PC-9 (cell line): ENCODE measurements at regions not wholly inside any gene's neighbourhood (a gene's known extent, or its start where the extent isn't known, plus 50 kb on each side); places are given as distances from the start of the nearest gene placed in this dataset.
"Not testable (repeated sequence)": the region's sequence is repeated elsewhere in the genome, so short reads cannot be mapped to it uniquely, and the experiment has no call there.

Experiments used
- BruUV-seq: library from RNA; stranded (reverse); fragments of 400-500 nt; replicated peaks from 2 replicates; lab custom pipeline; 2021; lab: Mats Ljungman, UMichigan
- CTCF ChIA-PET: fragments of 300-600 bp; sonication (Branson Sonifier 250); formaldehyde crosslinking; loops from one replicate; lab custom pipeline; 2022; ENCODE audit warnings: antibody characterized with exemption; lab: Charles Lee
- POLR2A ChIA-PET: fragments of 300-600 bp; sonication (Branson Sonifier 250); formaldehyde crosslinking; loops from one replicate; lab custom pipeline; 2022; ENCODE audit warnings: antibody characterized with exemption; ENCODE audit not compliant: unreplicated experiment; lab: Charles Lee
- DNase-seq, 2 experiments: peaks; one replicate each; pipeline versions ENCODE4 v3.0.0 to v3.0.0-alpha.2; 2015 to 2022; ENCODE audit warnings: mixed read lengths in 1 of 2
- H2AFZ ChIP-seq: fragments of 200-600 bp; sonication (generic); 2 replicates; pipeline ENCODE4 v1.8.1; 2017; ENCODE audit warnings: antibody characterized with exemption
- H3F3A ChIP-seq: fragments of 200-600 bp; sonication (generic); 2 replicates; pipeline ENCODE4 v1.8.1; 2017; ENCODE audit warnings: antibody characterized with exemption, mild to moderate bottlenecking, low read depth; ENCODE audit not compliant: insufficient read depth
- H3K27ac ChIP-seq: fragments of 200-600 bp; sonication (generic); 2 replicates; pipeline ENCODE4 v1.6.1; 2016; ENCODE audit warnings: mixed run types
- H3K27me3 ChIP-seq: fragments of 200-600 bp; sonication (generic); 2 replicates; pipeline ENCODE4 v1.6.1; 2016; ENCODE audit warnings: low read depth, mixed run types; ENCODE audit not compliant: insufficient read depth
- H3K36me3 ChIP-seq: fragments of 200-600 bp; sonication (generic); 2 replicates; pipeline ENCODE4 v1.6.1; 2016; ENCODE audit warnings: low read depth, mixed run types
- H3K4me1 ChIP-seq: fragments of 200-600 bp; sonication (generic); replicated peaks from 2 replicates; pipeline ENCODE4 v1.6.1; 2016; ENCODE audit warnings: mixed run types; ENCODE audit not compliant: insufficient read depth
- H3K4me2 ChIP-seq: fragments of 200-600 bp; sonication (generic); 2 replicates; pipeline ENCODE4 v1.6.1; 2017; ENCODE audit warnings: mixed run types
- H3K4me3 ChIP-seq: fragments of 200-600 bp; sonication (generic); 2 replicates; pipeline ENCODE4 v1.6.1; 2016; ENCODE audit warnings: mixed run types
- H3K79me2 ChIP-seq: fragments of 200-600 bp; sonication (generic); 2 replicates; pipeline ENCODE4 v1.6.1; 2017; ENCODE audit warnings: low read depth, mixed run types
- H3K9me2 ChIP-seq: fragments of 200-600 bp; sonication (generic); 2 replicates; pipeline ENCODE4 v1.8.1; 2017; ENCODE audit warnings: mild to moderate bottlenecking; ENCODE audit not compliant: insufficient read depth
- H3K9me3 ChIP-seq: fragments of 200-600 bp; sonication (generic); 2 replicates; pipeline ENCODE4 v1.8.1; 2016; ENCODE audit warnings: low read depth; ENCODE audit not compliant: insufficient read depth
- H4K20me1 ChIP-seq: fragments of 200-600 bp; sonication (generic); 2 replicates; pipeline ENCODE4 v1.8.1; 2017; ENCODE audit not compliant: insufficient read depth
- CTCF ChIP-seq: fragments of 200-600 bp; sonication (generic); conservative IDR thresholded peaks from 2 replicates; pipeline ENCODE4 v1.6.1; 2017; ENCODE audit warnings: mixed run types, antibody characterized with exemption, mild to moderate bottlenecking, moderate library complexity
- EZH2 ChIP-seq: fragments of 200-600 bp; sonication (generic); IDR thresholded peaks from 2 replicates; pipeline ENCODE4 v1.8.0; 2017; ENCODE audit warnings: antibody characterized with exemption, low read depth
- intact Hi-C: fragments of 100-400 bp; cut with micrococcal nuclease; formaldehyde crosslinking; loops from one replicate; pipeline ENCODE4 v1.10.0; 2022; ENCODE audit not compliant: unreplicated experiment

GRCh38 chr13:97768134-97768533, 185.3 kb upstream of the IPO5 start:
- TF ChIP-seq EZH2 (no peak), CTCF (no peak)
- Histone ChIP-seq H3K4me1 (no peaks in the 10 kb centered on the region), H3K36me3 (no peaks in the 10 kb centered on the region), H3K4me3 (no peak overlapping the region), H3K4me2 (no peak overlapping the region), H3K27me3 (peaks cover 14% of the 10 kb centered on the region; the same call in 1 of the 2 replicates), H4K20me1 (no peaks in the 10 kb centered on the region), H2AFZ (no peak overlapping the region), H3K79me2 (no peaks in the 10 kb centered on the region), H3K9me3 (no peaks in the 10 kb centered on the region), H3K9me2 (no peaks in the 10 kb centered on the region), H3F3A (no peaks in the 10 kb centered on the region), H3K27ac (no peak overlapping the region)
- intact Hi-C loops: no loop called here
- no TSS peak for BruUV-seq
- CTCF ChIA-PET: no interaction called here
- POLR2A ChIA-PET: no interaction called here
- no peak for DNase-seq

GRCh38 chr13:97770231-97770630, 183.2 kb upstream of the IPO5 start:
- H3K4me2 ChIP-seq, H3F3A ChIP-seq, H3K36me3 ChIP-seq, H3K27ac ChIP-seq, BruUV-seq, H2AFZ ChIP-seq, POLR2A ChIA-PET, H3K4me1 ChIP-seq, H3K4me3 ChIP-seq, H3K9me2 ChIP-seq, CTCF ChIA-PET, H3K9me3 ChIP-seq, intact Hi-C loops, H4K20me1 ChIP-seq, H3K79me2 ChIP-seq, DNase-seq: not testable (repeated sequence)
- peaks cover 14% of the 10 kb centered on the region; the same call in 1 of the 2 replicates for H3K27me3 ChIP-seq

DNA sequence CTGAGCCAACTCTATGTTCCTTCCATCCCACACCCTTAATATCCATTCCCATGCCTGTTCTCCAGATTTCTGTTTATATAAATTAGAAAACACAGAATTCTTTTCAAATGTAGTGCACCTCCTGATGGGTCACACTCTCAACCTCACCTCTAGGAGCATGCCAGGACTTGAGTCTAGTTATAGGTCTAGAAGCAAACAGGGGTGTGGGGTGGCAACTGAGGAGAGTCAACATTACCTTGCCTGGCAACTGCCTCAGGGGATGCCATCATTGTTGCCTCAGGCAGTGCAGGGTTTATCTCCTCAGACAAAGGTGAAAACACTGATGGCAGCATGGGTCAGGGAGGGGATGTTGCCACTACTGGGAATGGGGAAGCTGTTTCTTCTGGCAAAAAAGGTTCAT, 181.0 kb upstream of the IPO5 start:
- POLR2A ChIA-PET, BruUV-seq, H2AFZ ChIP-seq, CTCF ChIA-PET, H3K79me2 ChIP-seq, H3K9me3 ChIP-seq, H3K4me3 ChIP-seq, H3K4me1 ChIP-seq, H3K9me2 ChIP-seq, H4K20me1 ChIP-seq, DNase-seq, intact Hi-C loops, H3F3A ChIP-seq, H3K36me3 ChIP-seq, H3K4me2 ChIP-seq, H3K27ac ChIP-seq: not testable (repeated sequence)
- peaks cover 14% of the 10 kb centered on the region; the same call in 1 of the 2 replicates for H3K27me3 ChIP-seq

- H3K9me3 ChIP-seq, H3K4me3 ChIP-seq, H3K4me1 ChIP-seq, BruUV-seq, H3K27ac ChIP-seq, H3K79me2 ChIP-seq, H3K27me3 ChIP-seq, POLR2A ChIA-PET, H2AFZ ChIP-seq, intact Hi-C loops, DNase-seq, CTCF ChIA-PET, H4K20me1 ChIP-seq, H3K36me3 ChIP-seq, H3K4me2 ChIP-seq, H3K9me2 ChIP-seq, H3F3A ChIP-seq: not testable (repeated sequence)
These were observed 178.9 kb upstream of the IPO5 start for GRCh38 chr13:97774391-97775100.
